Myocyte (in vitro differentiated cells): ENCODE measurements at regions not wholly inside any gene's neighbourhood (a gene's known extent, or its start where the extent isn't known, plus 50 kb on each side); places are given as distances from the start of the nearest gene placed in this dataset.

Source experiments
- DNase-seq: peaks from one replicate; pipeline ENCODE4 v3.0.0-alpha.2; 2012; ENCODE audit warnings: low read depth

DNA sequence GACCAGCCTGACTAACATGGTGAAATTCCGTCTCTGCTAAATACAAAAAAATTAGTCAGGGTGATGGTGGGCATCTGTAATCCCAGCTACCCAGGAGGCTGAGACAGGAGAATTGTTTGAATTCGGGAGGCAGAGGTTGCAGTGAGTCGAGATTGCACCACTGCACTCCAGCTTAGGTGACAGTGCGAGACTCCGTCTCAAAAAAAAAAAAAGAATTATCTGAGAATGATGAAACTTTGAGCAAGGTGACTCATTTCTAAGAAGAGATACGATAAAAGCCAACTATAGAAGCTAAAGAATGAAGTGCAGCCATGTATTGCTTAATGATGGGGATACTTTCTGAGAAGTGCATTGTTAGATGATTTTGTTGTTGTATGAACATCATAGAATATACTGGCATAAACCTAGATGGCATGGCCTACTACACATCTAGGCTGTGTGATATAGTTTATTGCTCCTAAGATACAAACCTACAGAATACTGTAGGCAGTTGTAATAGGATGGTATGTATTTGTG lies 64.7 kb downstream of the SNRPE start:
- DNase-seq = no peak

DNA sequence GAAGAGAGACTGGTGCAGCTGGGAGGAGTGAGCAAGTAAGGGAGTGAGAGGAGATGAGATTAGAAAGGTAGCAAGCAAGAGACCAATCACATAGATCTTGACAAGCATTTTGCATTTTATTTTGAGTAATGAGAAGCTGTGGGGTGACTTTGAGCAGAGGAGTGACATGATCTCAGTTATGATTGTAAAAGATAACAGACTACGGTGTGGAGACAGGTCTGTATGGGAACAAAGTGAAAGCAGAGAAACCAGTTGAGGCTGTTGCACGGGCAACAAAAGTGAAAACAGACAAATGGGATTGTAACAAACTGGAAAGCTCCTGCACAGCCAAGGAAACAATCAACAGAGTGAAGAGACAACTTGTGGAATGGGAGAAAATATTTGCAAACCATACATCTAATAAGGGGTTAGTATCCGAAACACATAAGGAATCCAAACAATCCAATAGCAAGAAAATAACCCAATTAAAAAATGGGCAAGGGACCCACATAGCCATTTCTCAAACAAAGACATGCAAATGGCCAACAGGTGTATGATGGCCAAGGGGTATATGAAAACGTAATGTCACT lies 68.4 kb downstream of the SNRPE start:
- no peak for DNase-seq

DNA sequence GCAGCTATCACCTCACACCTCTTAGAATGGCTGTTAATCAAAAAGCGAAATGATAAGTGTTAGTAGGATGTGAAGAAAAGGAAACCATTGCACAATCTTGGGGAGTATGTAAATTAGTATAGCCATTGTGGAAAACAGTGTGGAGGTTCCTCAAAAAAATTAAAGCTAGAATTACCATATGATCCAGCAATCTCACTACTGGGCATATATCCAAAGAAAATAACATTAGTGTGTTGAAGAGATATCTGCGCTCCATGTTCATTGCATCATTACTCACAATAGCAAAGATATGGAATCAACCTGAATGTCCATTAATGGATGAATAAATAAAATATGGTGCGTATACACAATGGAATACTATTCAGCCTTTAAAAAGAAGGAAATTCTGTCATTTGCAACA lies 68.9 kb downstream of the SNRPE start:
- no peak for DNase-seq

DNA sequence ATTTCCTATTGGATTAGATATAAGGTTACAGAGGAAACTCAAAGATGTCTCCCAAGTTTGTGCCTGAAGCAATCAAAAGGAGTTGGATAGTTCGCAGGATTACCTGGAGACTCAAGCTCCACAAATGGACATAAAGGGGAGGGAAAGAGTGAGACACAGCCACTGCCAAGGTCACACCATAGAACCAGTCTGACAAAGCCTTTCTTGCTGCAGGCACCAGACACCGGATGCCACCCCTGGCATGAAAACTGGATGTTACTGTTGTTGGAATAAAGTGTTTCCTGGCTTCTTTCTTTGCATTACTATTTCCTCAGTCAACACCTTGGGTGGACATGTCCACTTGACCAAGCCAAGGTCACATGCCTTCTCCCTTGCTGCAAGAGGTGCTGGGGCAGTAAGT lies 70.6 kb downstream of the SNRPE start:
- DNase-seq = no peak

DNA sequence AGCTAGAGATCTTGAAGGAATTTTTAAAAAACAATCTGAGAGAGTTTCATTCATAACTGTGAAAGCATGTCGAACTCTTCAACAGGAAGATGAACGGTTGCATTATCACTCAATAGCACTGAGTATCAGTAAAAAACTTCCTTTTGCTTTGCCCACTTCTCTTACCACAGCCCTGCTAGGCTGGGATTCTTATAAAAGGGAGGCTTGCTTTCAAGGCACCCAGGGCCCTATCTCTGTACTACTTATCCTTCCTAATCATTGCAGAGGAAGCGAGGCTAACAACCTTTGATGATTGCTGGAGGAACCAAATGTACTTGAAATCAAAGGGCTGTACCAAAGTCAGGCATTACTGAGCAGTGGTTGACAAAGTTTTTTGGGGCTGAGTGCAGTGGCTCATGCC lies 71.2 kb downstream of the SNRPE start:
- no peak for DNase-seq

DNA sequence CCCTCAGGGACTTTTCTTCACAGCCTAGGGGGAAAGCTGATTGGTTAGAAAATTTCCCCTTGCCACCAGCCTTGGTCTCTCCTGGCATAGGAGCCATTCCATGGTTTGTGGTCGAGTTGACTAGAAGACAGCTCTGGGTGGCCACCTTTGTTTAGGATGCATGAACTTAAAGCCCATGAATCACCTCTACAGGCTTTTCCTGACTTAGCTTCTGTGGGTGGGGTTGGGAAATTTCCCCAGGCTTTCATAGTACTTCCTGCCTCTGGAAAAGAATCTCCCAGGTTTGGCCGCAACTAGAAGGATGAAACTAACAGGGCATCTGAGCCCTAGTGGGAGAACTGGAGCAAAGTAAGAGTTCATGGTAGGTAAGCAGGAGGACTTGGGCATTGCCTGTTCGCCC lies 72.6 kb downstream of the SNRPE start:
- no peak for DNase-seq

DNA sequence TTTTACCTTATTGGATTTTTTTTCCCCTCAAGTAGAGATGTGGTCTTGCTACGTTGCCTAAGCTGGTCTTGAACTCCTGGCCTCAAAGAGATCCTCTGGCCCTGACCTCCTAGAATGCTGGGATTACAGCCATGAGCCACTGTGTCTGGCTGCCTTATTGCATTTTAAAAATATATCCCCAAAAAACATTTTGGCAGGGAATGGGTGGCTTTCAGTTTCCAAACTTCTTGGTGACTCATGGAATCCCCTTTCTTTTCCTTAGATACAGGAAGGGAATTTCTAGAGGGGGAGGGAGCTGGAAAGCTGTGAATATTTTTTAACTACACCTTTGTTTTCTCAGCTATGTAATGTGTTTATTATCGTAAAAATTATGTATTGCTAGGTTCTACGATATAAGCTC lies 73.3 kb downstream of the SNRPE start:
- no peak for DNase-seq

DNA sequence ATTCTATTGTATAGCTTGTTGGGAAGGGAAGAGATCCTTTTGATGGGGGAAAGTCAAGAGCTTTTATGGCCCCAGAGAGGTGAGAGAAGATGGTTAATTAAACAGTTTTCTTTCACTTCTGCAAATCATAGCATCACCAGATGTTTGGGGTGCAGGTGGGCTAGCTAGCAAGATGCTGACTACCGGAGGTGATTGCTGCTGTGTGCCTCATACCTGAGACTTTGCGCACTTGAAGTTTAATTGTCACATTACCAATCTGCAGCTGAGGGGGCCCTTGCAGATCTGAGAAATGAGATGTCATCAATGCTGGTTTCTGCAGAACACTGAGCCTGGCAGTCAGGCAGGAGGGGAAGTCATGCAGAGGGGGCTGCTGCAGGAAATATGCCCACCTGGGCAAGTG lies 73.9 kb downstream of the SNRPE start:
- no peak for DNase-seq

DNA sequence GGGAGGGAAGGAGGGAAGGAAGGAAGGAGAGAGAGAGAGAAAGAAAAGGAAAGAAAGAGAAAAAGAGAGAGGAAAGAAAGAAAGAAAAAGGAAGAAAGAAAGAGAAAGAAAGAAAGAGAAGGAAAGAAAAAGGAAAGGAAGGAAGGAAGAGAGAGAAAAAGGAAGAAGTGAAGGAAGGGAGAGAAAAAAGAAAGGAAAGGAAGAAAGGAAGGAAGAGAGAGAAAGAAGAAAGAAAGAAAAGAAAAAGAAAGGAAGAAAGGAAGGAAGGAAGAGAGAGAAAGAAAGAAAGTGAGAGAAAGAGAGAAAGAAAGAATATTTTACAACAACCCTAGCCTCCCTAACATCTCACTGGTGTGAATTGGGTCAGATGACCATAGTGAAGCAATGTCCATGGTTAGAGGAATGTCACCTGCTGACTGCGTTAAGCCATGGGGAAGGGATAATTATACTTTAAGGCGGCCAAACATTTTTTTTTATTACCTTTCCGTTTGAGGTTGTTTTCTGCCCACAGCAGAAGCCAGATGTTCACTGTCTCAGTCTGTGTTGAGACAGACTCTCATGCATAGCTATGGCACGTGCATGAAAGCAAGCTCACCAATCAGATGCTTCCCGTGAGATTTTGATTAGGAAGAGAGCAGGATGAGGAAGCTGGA lies 76.4 kb downstream of the SNRPE start:
- peak; percentile 5 for DNase-seq

DNA sequence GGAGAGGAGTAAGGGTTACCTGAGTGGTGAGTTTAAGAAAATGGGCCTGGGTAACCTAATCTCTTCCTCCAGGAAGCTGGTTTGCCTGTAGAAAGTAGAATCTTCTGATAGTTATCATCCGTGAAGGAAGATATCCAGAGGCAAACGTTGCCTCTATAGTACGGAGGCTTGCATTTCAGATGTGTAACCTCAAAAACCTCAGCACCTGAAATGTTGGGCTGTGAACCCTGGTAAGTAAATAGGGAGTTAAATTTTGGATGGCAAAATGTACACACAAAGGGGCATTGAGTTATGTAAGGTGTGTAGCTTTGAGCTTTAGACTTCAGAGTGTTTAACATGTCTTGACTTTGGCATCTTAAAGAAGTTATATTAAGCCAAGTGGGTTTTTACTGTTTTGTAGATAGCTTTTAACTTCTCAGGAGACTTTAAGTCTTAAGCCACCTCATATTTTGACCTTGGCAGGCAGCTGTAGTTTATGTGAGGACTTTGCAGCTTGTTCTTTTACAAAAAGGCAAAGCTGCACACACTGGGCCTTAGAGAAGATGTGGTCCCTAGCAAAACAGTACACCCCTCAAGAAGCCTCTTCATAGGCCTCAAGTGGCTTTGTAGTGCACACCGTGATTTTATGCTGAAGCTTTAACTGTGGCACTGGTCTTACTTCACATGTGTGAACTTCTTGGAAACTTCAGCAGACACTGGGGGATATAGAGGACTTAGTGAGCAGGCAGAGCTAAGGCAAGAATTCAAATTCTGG lies 83.4 kb downstream of the SNRPE start:
- no peak for DNase-seq

DNA sequence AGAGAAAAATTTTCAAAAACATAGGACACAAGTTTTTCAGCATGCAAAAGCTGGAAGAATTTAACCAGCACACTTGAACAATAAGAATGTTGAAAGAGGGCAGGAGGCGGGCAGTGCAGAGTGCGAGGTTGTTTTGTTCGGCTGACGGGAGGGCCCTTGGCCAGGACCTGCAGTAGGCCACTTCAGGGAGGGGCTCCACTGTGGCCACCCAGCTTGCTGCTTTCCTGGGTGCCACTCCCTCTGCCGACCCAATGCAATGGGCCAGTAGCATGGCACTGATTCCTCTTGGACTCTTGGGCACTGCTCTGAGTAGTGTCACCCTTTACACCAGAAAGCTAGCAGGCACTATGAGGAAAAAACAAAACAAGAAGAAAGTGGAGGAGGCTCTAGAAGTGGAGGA lies 92.9 kb downstream of the SNRPE start:
- no peak for DNase-seq

DNA sequence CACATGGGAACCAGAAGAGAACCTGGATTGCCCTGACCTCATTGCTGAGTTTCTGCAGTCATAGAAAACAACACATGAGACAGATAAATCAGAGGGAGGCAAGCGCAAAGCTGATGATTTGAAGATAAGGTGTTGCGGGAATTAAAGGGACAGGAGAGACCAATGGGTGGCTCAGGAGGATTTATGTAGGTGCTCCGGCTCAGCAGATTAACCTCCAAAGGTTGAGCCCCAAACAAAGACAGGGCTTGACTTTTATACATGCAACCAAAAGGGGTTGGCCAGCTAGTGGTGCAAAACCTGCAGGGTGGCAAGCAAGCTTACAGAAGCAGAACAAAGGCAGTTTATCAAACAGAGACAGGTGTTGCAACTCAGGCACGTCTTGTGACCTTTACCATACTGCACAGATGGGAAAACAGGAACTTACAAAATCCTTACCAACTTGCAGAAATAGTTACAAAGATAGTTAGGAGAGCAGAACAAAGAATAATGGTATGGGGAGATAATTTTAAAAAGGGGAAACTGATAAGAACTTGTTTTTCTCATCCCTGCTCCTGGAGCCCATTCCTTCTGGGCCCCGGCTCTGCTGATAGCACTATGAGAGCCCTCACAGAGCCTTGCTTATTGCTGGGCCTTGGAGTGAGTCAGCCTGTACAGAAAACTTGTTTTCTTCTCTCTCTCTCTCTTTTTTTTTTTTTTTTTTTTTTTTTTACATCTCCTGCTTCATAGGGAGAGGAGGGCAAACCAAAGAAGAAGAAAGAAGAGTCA lies 93.6 kb downstream of the SNRPE start:
- DNase-seq = no peak

DNA sequence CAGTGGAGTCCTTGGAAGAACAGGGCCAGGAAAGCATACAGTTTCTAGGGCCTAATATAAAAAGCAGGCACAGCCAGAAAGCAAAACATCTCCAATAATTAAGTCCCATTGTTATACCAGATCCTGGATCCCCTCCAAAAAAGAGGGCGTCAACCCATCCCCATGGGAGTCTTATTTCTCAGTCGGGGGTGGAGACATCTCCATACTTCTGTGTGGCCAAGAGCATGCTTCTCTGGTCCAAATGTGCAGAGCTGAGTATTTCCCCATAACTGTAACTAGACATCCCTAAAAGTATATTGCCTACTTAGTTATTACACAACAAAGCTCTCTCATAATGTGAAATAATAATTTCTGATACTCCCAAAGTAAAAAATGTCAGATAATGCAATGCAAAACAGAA lies 104.2 kb upstream of the SOX13 start:
- DNase-seq = no peak

DNA sequence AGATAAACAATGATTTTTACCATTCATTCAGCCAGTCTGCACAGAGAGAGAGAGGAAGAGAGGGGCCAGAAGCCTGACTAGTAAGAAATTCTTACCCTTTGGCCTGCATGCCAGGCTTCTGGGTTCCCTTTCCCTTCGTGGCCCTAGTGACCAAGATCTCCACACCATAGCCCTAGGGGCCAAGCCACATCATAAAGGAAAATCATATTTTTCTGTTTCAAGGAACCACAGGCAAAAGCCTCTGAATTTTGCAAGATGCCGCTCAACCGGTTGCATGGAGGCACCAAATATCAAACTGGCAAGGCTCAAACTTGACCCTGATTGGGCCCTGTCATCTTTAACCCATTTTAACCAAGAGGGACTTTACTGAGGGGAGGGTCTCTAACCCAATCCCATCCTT lies 103.1 kb upstream of the SOX13 start:
- no peak for DNase-seq

DNA sequence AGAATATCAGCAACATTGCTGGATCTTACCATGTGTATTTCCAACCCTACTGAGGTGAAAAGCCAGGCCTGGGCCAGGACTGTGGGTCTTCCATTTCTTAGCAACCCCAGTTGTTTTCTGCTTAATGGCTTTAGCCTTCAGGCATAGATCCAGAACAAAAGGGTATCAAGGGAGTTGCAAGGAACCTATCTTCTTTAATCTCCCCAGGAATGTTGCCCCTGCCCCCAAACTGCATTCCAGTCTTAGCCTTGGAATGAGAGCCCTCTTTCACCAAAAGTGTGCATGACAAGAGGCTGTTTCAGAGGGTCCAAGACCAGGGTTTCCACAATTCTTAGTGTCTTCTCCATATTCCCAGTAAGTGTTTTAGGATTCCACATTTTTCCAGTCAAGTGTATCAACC lies 87.9 kb upstream of the SOX13 start:
- no peak for DNase-seq

DNA sequence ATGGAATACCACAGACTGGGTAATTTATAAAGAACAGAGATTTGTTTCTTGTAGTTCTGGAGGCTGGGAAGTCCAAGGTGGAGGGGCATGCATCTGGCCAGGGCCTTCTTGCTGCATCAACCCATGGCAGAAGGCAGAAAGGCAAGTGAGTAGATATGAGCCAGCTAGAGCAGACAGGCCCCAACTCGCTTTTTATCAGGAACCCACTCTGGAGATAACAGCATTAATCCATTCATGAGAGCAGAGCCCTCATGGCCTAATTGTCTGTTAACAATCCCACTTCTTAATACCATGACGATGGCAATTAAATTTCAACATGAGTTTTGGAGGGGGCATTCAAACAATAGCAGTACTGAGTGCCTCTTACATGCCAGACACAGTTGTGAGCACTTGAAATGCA lies 87.2 kb upstream of the SOX13 start:
- no peak for DNase-seq

DNA sequence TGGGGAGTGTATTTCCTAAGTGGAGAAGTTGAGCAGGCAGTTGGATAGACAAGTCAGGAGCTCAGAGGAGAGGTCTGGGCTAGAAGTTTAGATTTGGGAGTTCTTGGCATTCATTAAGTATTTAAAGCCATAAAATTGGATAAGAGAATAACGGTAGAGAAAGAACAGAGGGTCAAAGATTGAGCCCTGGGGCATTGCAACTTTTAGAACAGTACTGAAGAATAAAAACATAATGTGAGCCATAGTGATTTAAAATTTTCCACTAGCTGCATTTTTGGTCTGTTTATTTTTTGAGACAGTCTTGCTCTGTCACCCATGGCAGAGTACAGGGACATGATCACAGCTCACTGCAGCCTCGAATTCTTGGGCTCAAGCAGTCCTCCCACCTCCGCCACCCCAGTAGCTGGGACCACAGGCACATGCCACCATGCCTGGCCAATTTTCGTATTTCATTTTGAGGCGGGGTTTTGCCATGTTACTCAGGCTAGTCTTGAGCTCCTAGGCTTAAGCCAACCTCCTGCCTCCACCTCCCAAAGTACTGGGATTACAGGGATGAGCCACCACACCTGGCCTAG lies 85.9 kb upstream of the SOX13 start:
- DNase-seq = no peak

DNA sequence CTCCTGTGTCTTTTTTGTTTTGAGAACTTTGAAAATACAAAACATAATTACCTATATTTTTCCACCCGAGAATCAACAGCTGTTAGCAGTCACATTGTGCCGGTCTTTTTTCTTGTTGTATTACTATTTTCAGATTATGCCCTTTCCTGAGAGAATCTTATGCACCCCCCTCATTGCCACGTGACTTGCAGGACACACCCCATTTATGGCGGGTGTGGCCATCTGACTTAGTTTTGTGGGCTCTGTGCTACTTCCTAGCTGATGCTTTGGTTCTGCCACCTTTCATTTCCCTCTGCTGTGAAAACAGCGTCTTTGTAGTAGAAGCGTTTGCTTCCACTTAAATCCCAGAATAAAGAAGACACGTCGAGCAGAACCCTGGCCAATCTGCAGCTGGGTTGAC lies 82.8 kb upstream of the SOX13 start:
- DNase-seq = no peak

DNA sequence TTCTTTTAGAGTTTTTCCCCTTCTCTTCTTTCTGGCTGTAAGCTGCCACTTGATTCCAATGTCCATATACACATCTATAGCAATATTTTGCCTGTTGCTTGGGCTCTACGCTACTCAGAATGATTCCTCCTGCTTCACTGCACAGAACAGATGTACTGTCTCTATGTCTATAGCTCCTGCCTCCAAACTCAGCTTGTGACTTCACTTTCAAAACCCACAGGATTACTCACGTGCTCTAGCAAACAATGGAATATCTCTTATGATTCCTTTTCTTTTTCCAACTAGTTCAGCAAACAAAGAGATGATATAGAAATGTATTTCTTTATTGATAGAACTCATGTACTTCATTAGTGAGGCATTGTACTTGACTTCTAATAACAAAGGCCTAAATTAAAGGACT lies 80.5 kb upstream of the SOX13 start:
- DNase-seq = peak; percentile 48

DNA sequence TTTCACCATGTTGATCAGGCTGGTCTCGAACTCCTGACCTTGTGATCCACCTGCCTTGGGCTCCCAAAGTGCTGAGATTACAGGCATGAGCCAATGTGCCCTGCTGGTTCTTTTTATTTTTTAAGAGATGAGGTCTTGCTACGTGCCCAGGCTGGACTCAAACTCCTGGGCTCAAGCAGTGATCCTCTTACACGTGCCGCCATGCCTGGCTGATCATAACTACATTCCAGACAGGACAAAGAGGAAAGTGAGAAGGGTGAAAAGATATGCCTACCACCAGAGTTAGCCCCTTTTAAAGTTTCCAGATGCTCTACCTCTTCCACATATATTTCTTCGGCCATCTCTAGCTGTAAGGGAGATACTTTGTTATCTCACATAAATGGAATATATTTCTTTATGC lies 79.7 kb upstream of the SOX13 start:
- no peak for DNase-seq

DNA sequence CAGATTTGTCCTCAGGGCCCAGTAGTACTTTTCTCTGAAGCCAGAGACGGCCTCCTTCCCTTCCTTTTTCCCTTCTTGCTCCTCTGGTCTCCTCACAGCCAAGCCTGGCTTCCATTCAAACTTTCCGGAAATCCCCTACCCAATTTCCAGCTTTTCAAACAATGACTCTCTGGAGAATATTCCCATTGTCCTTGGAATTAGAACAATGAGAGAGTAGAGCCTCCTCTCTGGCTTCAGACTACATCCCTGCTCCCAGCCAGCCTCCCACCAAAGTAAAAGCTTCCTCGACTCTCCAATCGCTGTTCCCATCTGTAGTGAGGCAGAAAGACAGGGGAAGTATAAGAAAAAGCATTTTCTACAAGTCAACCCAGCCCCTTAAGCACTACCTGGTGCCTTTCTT lies 77.7 kb upstream of the SOX13 start:
- no peak for DNase-seq

DNA sequence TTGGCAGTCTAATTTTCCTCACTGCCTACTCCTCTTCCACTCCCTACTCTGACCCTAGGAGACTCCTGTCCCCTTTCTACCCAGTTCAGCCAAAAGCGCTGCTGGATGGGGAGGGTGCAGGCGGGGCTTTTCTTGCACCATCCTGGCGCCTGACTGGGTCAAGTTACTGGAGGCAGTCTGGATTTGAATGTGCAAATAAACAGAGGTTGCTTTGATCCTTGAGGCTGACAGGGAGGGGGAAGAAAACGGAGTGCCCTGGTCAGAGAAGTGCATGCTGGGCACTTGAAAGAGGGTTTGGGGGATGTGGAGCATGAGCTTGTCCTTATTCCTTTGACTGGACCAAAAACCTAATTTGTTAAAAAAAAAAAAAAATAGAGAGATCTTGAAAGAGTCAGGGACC lies 76.8 kb upstream of the SOX13 start:
- DNase-seq = no peak
